Mesothelial cell of epicardium (in vitro differentiated cells): ENCODE measurements at regions not wholly inside any gene's neighbourhood (a gene's known extent, or its start where the extent isn't known, plus 50 kb on each side); places are given as distances from the start of the nearest gene placed in this dataset.

Experiments used
- DNase-seq, 2 experiments: peaks; one replicate each; pipeline ENCODE4 v3.0.0; 2021; ENCODE audit warnings: low spot score in 2 of 2; ENCODE audit not compliant: unreplicated experiment in 2 of 2
- H3K27ac Mint-ChIP-seq: 2 replicates; pipeline ENCODE4 v1.8.0; 2021; ENCODE audit warnings: mixed read lengths
- H3K27me3 Mint-ChIP-seq: 2 replicates; pipeline ENCODE4 v1.8.0; 2021; ENCODE audit warnings: low read depth, mixed read lengths
- H3K36me3 Mint-ChIP-seq: 2 replicates; pipeline ENCODE4 v1.8.0; 2021; ENCODE audit warnings: mixed read lengths
- H3K4me1 Mint-ChIP-seq: 2 replicates; pipeline ENCODE4 v1.8.0; 2021; ENCODE audit warnings: mixed read lengths
- H3K4me3 Mint-ChIP-seq: 2 replicates; pipeline ENCODE4 v1.8.0; 2021; ENCODE audit warnings: mild to moderate bottlenecking, moderate library complexity, mixed read lengths
- H3K9me3 Mint-ChIP-seq: 2 replicates; pipeline ENCODE4 v1.8.0; 2021; ENCODE audit warnings: mixed read lengths
- TF ChIP-seq, protein P1 (sequence below): fragments of 200-600 bp; sonication (generic); IDR thresholded peaks from one replicate; pipeline ENCODE4 v1.5.0; 2021; ENCODE audit warnings: antibody characterized with exemption; ENCODE audit not compliant: unreplicated experiment

DNA sequence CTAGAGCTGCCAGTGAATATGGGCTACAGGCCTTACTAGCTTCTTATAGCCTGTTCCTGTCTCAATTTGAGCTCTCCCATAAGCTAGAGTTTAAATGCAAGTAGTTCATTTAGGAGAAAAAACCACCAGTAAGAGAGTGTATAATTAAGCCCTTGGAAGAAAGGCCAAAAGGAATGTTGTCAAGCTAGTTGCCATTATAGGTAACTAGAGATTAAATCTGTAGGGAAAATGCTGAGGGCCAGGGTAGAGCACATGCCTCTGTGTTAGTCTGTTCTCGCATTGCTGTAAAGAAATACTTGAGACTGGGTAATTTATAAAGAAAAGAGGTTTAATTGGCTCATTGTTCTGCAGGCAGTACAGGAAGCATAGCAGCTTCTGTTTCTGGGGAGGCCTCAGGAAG is 410.2 kb downstream of the MID1IP1 start:
- Mint-ChIP-seq H3K36me3 (peaks cover 2% of the 10 kb centered on the region), H3K4me3 (no peak overlapping the region), H3K27me3 (no peaks in the 10 kb centered on the region), H3K9me3 (peaks cover 49% of the 10 kb centered on the region), H3K27ac (no peak overlapping the region), H3K4me1 (peaks cover 2% of the 10 kb centered on the region)
- TF ChIP-seq, protein P1, sequence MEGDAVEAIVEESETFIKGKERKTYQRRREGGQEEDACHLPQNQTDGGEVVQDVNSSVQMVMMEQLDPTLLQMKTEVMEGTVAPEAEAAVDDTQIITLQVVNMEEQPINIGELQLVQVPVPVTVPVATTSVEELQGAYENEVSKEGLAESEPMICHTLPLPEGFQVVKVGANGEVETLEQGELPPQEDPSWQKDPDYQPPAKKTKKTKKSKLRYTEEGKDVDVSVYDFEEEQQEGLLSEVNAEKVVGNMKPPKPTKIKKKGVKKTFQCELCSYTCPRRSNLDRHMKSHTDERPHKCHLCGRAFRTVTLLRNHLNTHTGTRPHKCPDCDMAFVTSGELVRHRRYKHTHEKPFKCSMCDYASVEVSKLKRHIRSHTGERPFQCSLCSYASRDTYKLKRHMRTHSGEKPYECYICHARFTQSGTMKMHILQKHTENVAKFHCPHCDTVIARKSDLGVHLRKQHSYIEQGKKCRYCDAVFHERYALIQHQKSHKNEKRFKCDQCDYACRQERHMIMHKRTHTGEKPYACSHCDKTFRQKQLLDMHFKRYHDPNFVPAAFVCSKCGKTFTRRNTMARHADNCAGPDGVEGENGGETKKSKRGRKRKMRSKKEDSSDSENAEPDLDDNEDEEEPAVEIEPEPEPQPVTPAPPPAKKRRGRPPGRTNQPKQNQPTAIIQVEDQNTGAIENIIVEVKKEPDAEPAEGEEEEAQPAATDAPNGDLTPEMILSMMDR = no peak
- DNase-seq = no peak

DNA sequence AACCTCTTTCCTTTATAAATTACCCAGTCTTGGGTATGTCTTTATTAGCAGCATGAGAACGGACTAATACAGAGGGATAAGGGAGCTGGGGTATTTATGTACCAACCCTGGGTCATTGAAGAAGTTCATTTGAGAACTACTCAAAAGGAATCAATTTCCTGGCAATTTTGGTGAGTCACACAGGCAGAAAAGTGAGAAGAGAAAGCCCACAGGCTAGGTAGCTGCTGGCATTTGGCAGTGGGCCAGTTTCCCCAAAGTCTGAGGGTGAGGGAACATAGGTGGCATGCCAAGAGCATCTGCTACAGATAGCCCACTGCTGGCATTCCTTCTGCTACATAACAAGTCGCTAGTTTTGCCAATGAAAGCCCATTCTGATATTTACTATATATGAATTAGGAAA is 411.2 kb downstream of the MID1IP1 start:
- H3K36me3 Mint-ChIP-seq = peaks cover 2% of the 10 kb centered on the region
- no peaks in the 10 kb centered on the region for H3K27me3 Mint-ChIP-seq
- peaks cover 6% of the 10 kb centered on the region for H3K4me1 Mint-ChIP-seq
- H3K9me3 Mint-ChIP-seq = peaks cover 49% of the 10 kb centered on the region
- no peak overlapping the region for H3K4me3 Mint-ChIP-seq
- TF ChIP-seq, protein P1 = no peak
- H3K27ac Mint-ChIP-seq = no peak overlapping the region
- DNase-seq = no peak

DNA sequence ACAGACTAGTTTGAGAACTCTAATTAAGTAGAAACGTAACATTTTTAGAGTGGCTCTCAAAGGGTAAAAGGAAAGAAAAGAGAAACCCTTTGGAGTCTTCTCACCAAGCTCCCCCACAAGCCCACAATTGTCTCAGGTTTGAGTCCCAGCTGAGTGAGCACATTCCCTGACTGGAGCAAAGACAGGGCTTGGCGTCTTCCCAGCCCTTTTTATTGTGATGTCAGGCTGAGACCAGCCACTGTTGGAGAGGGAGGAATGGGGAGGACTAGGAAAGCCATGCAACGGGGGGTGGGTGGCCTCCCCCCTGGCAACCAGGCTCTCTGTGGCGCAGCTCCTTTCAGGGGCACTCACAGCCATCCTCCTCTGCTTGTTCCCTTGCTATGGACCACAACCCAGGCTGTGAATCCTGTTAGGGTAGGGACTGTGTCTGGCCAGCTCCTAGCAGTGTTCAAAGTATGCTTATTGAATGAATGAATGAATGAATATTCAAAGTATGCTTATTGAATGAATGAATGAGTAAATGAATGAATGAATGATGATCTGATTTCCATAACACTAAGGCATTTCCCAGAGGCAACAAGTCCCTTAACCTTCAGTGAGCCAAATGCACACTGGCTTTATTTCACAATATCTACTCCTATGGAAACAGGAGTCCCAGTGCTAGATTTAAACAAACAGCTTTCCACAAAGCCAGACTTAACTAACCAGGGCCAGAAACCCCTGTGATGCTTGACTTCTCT is 413.3 kb downstream of the MID1IP1 start:
- DNase-seq = no peak
- no peak overlapping the region for H3K27ac Mint-ChIP-seq
- TF ChIP-seq, protein P1 = no peak
- H3K27me3 Mint-ChIP-seq = no peaks in the 10 kb centered on the region
- no peak overlapping the region for H3K4me3 Mint-ChIP-seq
- peaks cover 3% of the 10 kb centered on the region for H3K4me1 Mint-ChIP-seq
- peaks cover 55% of the 10 kb centered on the region for H3K9me3 Mint-ChIP-seq
- peaks cover 2% of the 10 kb centered on the region for H3K36me3 Mint-ChIP-seq

DNA sequence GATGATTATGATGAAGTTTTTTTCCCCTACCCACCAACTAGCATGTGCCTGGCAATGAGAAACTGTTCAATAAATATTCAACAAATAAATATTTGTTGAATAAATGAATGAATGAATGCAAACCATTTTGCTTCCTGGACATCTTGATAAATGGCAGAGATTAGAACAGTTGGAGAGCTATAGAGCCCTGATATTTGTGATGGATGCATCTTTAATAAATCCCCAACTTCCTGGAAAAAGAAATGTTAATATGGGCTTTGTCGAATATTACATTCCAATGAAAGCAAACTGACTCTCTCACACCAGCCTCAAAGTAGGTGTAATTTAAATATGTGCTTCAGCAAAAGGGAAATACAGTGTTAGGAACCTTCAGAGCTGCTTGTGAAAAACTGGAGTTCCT is 419.7 kb downstream of the MID1IP1 start:
- Mint-ChIP-seq H3K27me3 (no peaks in the 10 kb centered on the region), H3K9me3 (peaks cover 43% of the 10 kb centered on the region), H3K27ac (no peak overlapping the region)

DNA sequence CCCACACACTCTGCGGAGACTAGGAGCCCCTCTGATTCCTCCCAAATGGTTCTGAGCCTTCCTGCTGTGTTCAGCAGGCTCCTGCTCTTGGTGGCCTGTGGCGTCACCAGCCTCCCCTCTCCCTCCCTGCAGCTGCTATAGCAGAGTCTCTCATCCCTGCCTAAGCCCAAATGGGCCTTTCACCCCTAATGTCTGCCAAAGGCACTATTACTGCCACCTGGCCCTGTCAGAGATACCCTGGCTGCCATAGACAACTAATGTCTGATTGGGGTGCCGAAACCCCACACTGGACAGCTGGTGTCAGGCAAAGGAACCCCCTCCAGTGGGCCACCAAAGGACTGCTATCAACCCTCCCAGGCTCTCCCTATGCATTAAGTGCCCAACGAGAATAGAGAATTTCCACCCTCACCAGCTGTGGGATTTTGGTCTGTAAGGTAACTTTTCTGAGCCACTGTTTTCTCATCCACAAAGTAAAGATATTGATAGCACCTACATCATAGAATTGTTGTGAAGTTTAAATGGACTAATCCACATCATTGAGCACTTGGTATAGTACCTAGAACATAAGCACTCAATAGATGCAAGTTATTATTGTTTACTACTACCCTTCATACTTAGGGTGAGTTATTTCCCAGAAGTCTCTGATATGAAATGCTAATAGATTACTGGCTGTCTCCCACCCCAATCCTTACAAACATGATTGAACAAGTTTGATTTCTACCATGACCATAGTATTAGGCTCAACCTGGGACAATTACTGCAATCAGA is 421.3 kb downstream of the MID1IP1 start:
- TF ChIP-seq, protein P1 = no peak
- peaks cover 2% of the 10 kb centered on the region for H3K4me1 Mint-ChIP-seq
- no peak for DNase-seq
- peaks cover 38% of the 10 kb centered on the region for H3K9me3 Mint-ChIP-seq
- no peak overlapping the region for H3K4me3 Mint-ChIP-seq
- H3K36me3 Mint-ChIP-seq = no peaks in the 10 kb centered on the region
- no peak overlapping the region for H3K27ac Mint-ChIP-seq
- H3K27me3 Mint-ChIP-seq = no peaks in the 10 kb centered on the region

More for the DNA sequence above, 419.7 kb downstream of the MID1IP1 start:
- H3K4me3 Mint-ChIP-seq = no peak overlapping the region
- DNase-seq = no peak
- no peaks in the 10 kb centered on the region for H3K36me3 Mint-ChIP-seq
- TF ChIP-seq, protein P1 = no peak
- peaks cover 3% of the 10 kb centered on the region for H3K4me1 Mint-ChIP-seq
